Adrenal gland (tissue), 5 donors: ENCODE measurements at regions not wholly inside any gene's neighbourhood (a gene's known extent, or its start where the extent isn't known, plus 50 kb on each side); places are given as distances from the start of the nearest gene placed in this dataset.

Experiments
- CTCF ChIP-seq, 6 experiments: fragments of 450-650 bp in 4 of 6; fragments of 200-600 bp in 2 of 6; sonication (generic) in 1 of 6; IDR thresholded peaks; 1 replicate in 5 of 6; 2 replicates in 1 of 6; pipeline versions ENCODE4 v1.5.1 to v1.8.0; 2016 to 2021; ENCODE audit warnings: antibody characterized with exemption in 6 of 6, mild to moderate bottlenecking in 2 of 6, moderate library complexity in 1 of 6
- POLR2A ChIP-seq, 2 donors: fragments of 450-650 bp; IDR thresholded peaks; one replicate each; pipeline ENCODE4 v1.6.1; 2017; ENCODE audit warnings: antibody characterized with exemption in 2 of 2, mild to moderate bottlenecking in 2 of 2, moderate library complexity in 1 of 2
- donor health status: DM: no; HTN: no; CAD: no.

GRCh38 chr14:40691066-40691465, 915.6 kb upstream of the LRFN5 start:
- TF ChIP-seq POLR2A (IDR thresholded peaks at IDR 0.05), result no peak
- TF ChIP-seq CTCF (IDR thresholded peaks at IDR 0.05), result no peak
